GM12878 (cell line): ENCODE measurements at regions not wholly inside any gene's neighbourhood (a gene's known extent, or its start where the extent isn't known, plus 50 kb on each side); places are given as distances from the start of the nearest gene placed in this dataset.

Experiments used
- ATAC-seq: fragments of 200-7000 bp; cut with Tn5 transposase; 3 replicates; pipeline ENCODE4 v1.9.1; 2020; ENCODE audit warnings: mild to moderate bottlenecking, moderate library complexity
- BruUV-seq: library from RNA; stranded (reverse); fragments of 400-500 nt; replicated peaks from 2 replicates; lab custom pipeline; 2021; lab: Mats Ljungman, UMichigan
- CTCF ChIA-PET: fragments of 300-600 bp; sonication (Branson Sonifier 250); formaldehyde crosslinking; extraction: SDS; loops from one replicate; lab custom pipeline; 2021; ENCODE audit warnings: inconsistent platforms; lab: Yijun Ruan, JAX
- POLR2A ChIA-PET: fragments of 350-600 bp; formaldehyde crosslinking; extraction: SDS; loops from one replicate; lab custom pipeline; 2021; ENCODE audit warnings: inconsistent platforms; lab: Charles Lee
- RAD21 ChIA-PET: fragments of 300-600 bp; sonication (Branson Sonifier 250); formaldehyde crosslinking; loops from one replicate; lab custom pipeline; 2023; ENCODE audit warnings: antibody characterized with exemption; ENCODE audit not compliant: unreplicated experiment; lab: Charles Lee
- SMC1A ChIA-PET: fragments of 300-600 bp; sonication (Branson Sonifier 250); formaldehyde crosslinking; loops from one replicate; lab custom pipeline; 2023; ENCODE audit not compliant: unreplicated experiment, uncharacterized antibody; lab: Charles Lee
- DNase-seq: peaks from one replicate; pipeline ENCODE4 v3.0.0-alpha.2; 2011; ENCODE audit warnings: low read depth, low spot score
- FAIRE-seq: peaks from 3 replicates; lab custom pipeline; 2011; peaks lifted over from hg19 to GRCh38; lab: Jason Lieb, UNC
- H2AFZ ChIP-seq: 2 replicates; pipeline ENCODE4 v1.6.0; 2011; ENCODE audit warnings: low read depth, low read length, control low read depth; ENCODE audit not compliant: control insufficient read depth
- H3K27ac ChIP-seq: 2 replicates; pipeline ENCODE4 v1.5.1; 2011; ENCODE audit warnings: control low read depth; ENCODE audit not compliant: control insufficient read depth, insufficient read depth
- H3K27me3 ChIP-seq, 2 experiments: replicated peaks in 1 of 2; 2 replicates each; pipeline versions ENCODE4 v1.6.0 to v1.6.1; 2011; ENCODE audit warnings: low read length in 1 of 2; ENCODE audit not compliant: control insufficient read depth in 2 of 2, insufficient read depth in 2 of 2
- H3K36me3 ChIP-seq, 2 experiments: 2 replicates each; pipeline ENCODE4 v1.5.1; 2011; ENCODE audit warnings: low read length in 1 of 2; ENCODE audit not compliant: control insufficient read depth in 2 of 2, insufficient read depth in 2 of 2
- H3K4me1 ChIP-seq: 2 replicates; pipeline ENCODE4 v1.6.1; 2011; ENCODE audit warnings: mild to moderate bottlenecking, low read length, moderate library complexity, mixed read lengths; ENCODE audit not compliant: control insufficient read depth, insufficient read depth
- H3K4me2 ChIP-seq: 2 replicates; pipeline ENCODE4 v1.6.0; 2011; ENCODE audit warnings: control low read depth; ENCODE audit not compliant: control insufficient read depth, insufficient read depth
- H3K4me3 ChIP-seq: fragments of 200-600 bp; sonication (generic); 2 replicates; pipeline ENCODE4 v1.5.1; 2016
- H3K79me2 ChIP-seq: 2 replicates; pipeline ENCODE4 v1.6.0; 2011; ENCODE audit warnings: low read length; ENCODE audit not compliant: control insufficient read depth, insufficient read depth
- H3K9ac ChIP-seq: 2 replicates; pipeline ENCODE4 v1.8.0; 2011; ENCODE audit warnings: low read length, control low read depth, mixed read lengths; ENCODE audit not compliant: control insufficient read depth, insufficient read depth
- H3K9me3 ChIP-seq: replicated peaks from 3 replicates; pipeline ENCODE4 v1.5.1; 2011; ENCODE audit warnings: mild to moderate bottlenecking, low read length; ENCODE audit not compliant: control insufficient read depth, insufficient read depth
- H4K20me1 ChIP-seq: 2 replicates; pipeline ENCODE4 v1.6.0; 2011; ENCODE audit not compliant: control insufficient read depth, insufficient read depth
- CBX5 ChIP-seq: sonication (generic); IDR thresholded peaks from 2 replicates; pipeline ENCODE4 v1.6.1; 2016; ENCODE audit warnings: low read depth, moderate library complexity, mild to moderate bottlenecking, inconsistent platforms
- FOS ChIP-seq: IDR thresholded peaks from 3 replicates; pipeline ENCODE4 v1.6.1; 2011; ENCODE audit warnings: borderline replicate concordance; ENCODE audit not compliant: insufficient read length; ENCODE audit errors: extremely low read depth
- HCFC1 ChIP-seq: fragments of 150-350 bp; IDR thresholded peaks from 2 replicates; pipeline ENCODE4 v1.6.1; 2014; ENCODE audit warnings: low read length
- JUNB ChIP-seq: IDR thresholded peaks from 2 replicates; pipeline ENCODE4 v1.6.1; 2016; ENCODE audit warnings: antibody characterized with exemption, mild to moderate bottlenecking
- KLF5 ChIP-seq: fragments of 450-650 bp; IDR thresholded peaks from 2 replicates; pipeline ENCODE4 v1.6.1; 2014; ENCODE audit warnings: mild to moderate bottlenecking; ENCODE audit not compliant: partially characterized antibody
- NFXL1 ChIP-seq: fragments of 450-650 bp; IDR thresholded peaks from 2 replicates; pipeline ENCODE4 v1.6.1; 2017; ENCODE audit warnings: antibody characterized with exemption, mild to moderate bottlenecking, borderline replicate concordance
- NR2C2 ChIP-seq: IDR thresholded peaks from 2 replicates; pipeline ENCODE4 v1.6.1; 2011; ENCODE audit warnings: borderline replicate concordance, low read depth; ENCODE audit not compliant: control insufficient read depth, insufficient read length
- PAX5 ChIP-seq: IDR thresholded peaks from 2 replicates; pipeline ENCODE4 v1.6.1; 2011; ENCODE audit warnings: low read depth, low read length, borderline replicate concordance
- POU2F2 ChIP-seq: IDR thresholded peaks from 3 replicates; pipeline ENCODE4 v1.6.1; 2011; ENCODE audit warnings: low read depth, mild to moderate bottlenecking, low read length, borderline replicate concordance
- RAD51 ChIP-seq: fragments of 450-650 bp; IDR thresholded peaks from 2 replicates; pipeline ENCODE4 v1.6.1; 2016; ENCODE audit warnings: moderate library complexity, mild to moderate bottlenecking, inconsistent platforms
- RUNX3 ChIP-seq: IDR thresholded peaks from 2 replicates; pipeline ENCODE4 v1.6.1; 2012; ENCODE audit warnings: low read length, inconsistent platforms
- ZBED1 ChIP-seq: IDR thresholded peaks from 2 replicates; pipeline ENCODE4 v1.6.1; 2016; ENCODE audit warnings: borderline replicate concordance
- ZBTB4 ChIP-seq: fragments of 450-650 bp; formaldehyde crosslinking; IDR thresholded peaks from 2 replicates; pipeline ENCODE4 v1.4.0; 2022; ENCODE audit warnings: mild to moderate bottlenecking, moderate library complexity
- WGBS: methylation state at CpG from one replicate; pipeline ENCODE4 v1.1.6; 2016; ENCODE audit warnings: low lambda C conversion rate; ENCODE audit not compliant: insufficient replicate concordance, insufficient coverage; ENCODE audit errors: missing lambda C conversion rate; 5-methylcytosine and 5-hydroxymethylcytosine counted together
- in situ Hi-C: fragments of 300-500 bp; cut with MboI; formaldehyde crosslinking; loops from 9 replicates; pipeline ENCODE4 v1.14.3; 2018; ENCODE audit warnings: mixed read lengths
- intact Hi-C: fragments of 100-400 bp; cut with micrococcal nuclease; formaldehyde crosslinking; loops from one replicate; pipeline ENCODE4 v1.14.2; 2022; ENCODE audit not compliant: unreplicated experiment
- TF ChIP-seq, protein P1 (sequence below): fragments of 450-650 bp; IDR thresholded peaks from 2 replicates; pipeline ENCODE4 v1.6.1; 2016; ENCODE audit warnings: mild to moderate bottlenecking

GRCh38 chr2:185990861-185991525 lies 252.4 kb downstream of the FSIP2 start:
- TF ChIP-seq HCFC1 = no peak
- TF ChIP-seq RUNX3 = no peak
- TF ChIP-seq JUNB = no peak
- no peak for TF ChIP-seq NR2C2
- no peak for TF ChIP-seq POU2F2
- TF ChIP-seq ZBED1 = no peak
- TF ChIP-seq NFXL1 = no peak
- TF ChIP-seq PAX5 = no peak
- no peak for TF ChIP-seq CBX5
- TF ChIP-seq KLF5 = no peak
- TF ChIP-seq RAD51 = no peak
- no peak for TF ChIP-seq FOS
- no peak for TF ChIP-seq ZBTB4 (CRISPR knock-in tag)
- TF ChIP-seq, protein P1, sequence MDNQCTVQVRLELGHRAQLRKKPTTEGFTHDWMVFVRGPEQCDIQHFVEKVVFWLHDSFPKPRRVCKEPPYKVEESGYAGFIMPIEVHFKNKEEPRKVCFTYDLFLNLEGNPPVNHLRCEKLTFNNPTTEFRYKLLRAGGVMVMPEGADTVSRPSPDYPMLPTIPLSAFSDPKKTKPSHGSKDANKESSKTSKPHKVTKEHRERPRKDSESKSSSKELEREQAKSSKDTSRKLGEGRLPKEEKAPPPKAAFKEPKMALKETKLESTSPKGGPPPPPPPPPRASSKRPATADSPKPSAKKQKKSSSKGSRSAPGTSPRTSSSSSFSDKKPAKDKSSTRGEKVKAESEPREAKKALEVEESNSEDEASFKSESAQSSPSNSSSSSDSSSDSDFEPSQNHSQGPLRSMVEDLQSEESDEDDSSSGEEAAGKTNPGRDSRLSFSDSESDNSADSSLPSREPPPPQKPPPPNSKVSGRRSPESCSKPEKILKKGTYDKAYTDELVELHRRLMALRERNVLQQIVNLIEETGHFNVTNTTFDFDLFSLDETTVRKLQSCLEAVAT = no peak
- no peak for FAIRE-seq
- intact Hi-C loops (no loop called here), in situ Hi-C loops (no loop called here)
- H3K9ac ChIP-seq = no peak overlapping the region
- H3K27me3 ChIP-seq = no peaks in the 10 kb centered on the region
- H3K4me3 ChIP-seq = no peak overlapping the region
- ChIA-PET SMC1A (no interaction called here), RAD21 (interaction anchor here (0.7 kb wide), 1 partner anchor 9 kb away, joined by 3 read pairs; no protein-coding TSS in a partner anchor), CTCF (no interaction called here), POLR2A (no interaction called here)
- no peak overlapping the region for H2AFZ ChIP-seq
- H3K36me3 ChIP-seq = no peaks in the 10 kb centered on the region
- H4K20me1 ChIP-seq = no peaks in the 10 kb centered on the region
- H3K4me2 ChIP-seq = no peak overlapping the region
- BruUV-seq = no TSS peak
- WGBS = 55% methylated on average over 6 of the region's 6 CpGs
- H3K9me3 ChIP-seq = no peaks in the 10 kb centered on the region
- H3K27ac ChIP-seq = no peak overlapping the region
- H3K79me2 ChIP-seq = no peaks in the 10 kb centered on the region
- H3K4me1 ChIP-seq = no peaks in the 10 kb centered on the region
- DNase-seq = no peak
- no peak for ATAC-seq
